ENCODE measurements at regions not wholly inside any gene's neighbourhood (a gene's known extent, or its start where the extent isn't known, plus 50 kb on each side); places are given as distances from the start of the nearest gene placed in this dataset.

- TF ChIP-seq CTCF (IDR thresholded peaks at IDR 0.05) (no peak), POLR2A (IDR thresholded peaks at IDR 0.05) (no peak)
Measured at GRCh38 chr2:190822043-190822442, 58.6 kb upstream of the GLS start.

Measured in body of pancreas (tissue), 4 donors.